Activated B cell treated with CpG ODN at 0.5 μM for 24 hours (primary cell): ENCODE measurements at regions not wholly inside any gene's neighbourhood (a gene's known extent, or its start where the extent isn't known, plus 50 kb on each side); places are given as distances from the start of the nearest gene placed in this dataset.

Source experiments
- ATAC-seq: fragments of 200-7000 bp; cut with Tn5 transposase; one replicate; pipeline ENCODE4 v1.10.0; 2021; ENCODE audit warnings: low read depth, mild to moderate bottlenecking, moderate library complexity
- CTCF ChIA-PET: fragments of 350-600 bp; sonication (Branson Sonifier 250); formaldehyde crosslinking; loops from one replicate; lab custom pipeline; 2021; ENCODE audit warnings: antibody characterized with exemption; lab: Charles Lee
- POLR2A ChIA-PET: fragments of 350-600 bp; sonication (Branson Sonifier 250); formaldehyde crosslinking; loops from one replicate; lab custom pipeline; 2021; ENCODE audit warnings: antibody characterized with exemption; lab: Charles Lee
- DNase-seq: peaks from one replicate; pipeline ENCODE4 v3.0.0; 2022
- H3K27ac Mint-ChIP-seq: one replicate; pipeline ENCODE4 v1.8.0; 2020; ENCODE audit warnings: mixed read lengths
- H3K27me3 Mint-ChIP-seq: one replicate; pipeline ENCODE4 v1.8.0; 2021; ENCODE audit warnings: mixed read lengths
- H3K36me3 Mint-ChIP-seq: one replicate; pipeline ENCODE4 v1.8.0; 2021; ENCODE audit warnings: low read depth, mixed read lengths
- H3K4me1 Mint-ChIP-seq: one replicate; pipeline ENCODE4 v1.8.0; 2021; ENCODE audit warnings: mixed read lengths
- H3K4me3 Mint-ChIP-seq: one replicate; pipeline ENCODE4 v1.8.0; 2020; ENCODE audit warnings: mild to moderate bottlenecking, mixed read lengths
- H3K9me3 Mint-ChIP-seq: one replicate; pipeline ENCODE4 v1.8.0; 2020; ENCODE audit warnings: mixed read lengths
- intact Hi-C: fragments of 100-400 bp; cut with micrococcal nuclease; formaldehyde crosslinking; loops from one replicate; pipeline ENCODE4 v1.15.1; 2024
- TF ChIP-seq, protein P1 (sequence below): fragments of 200-600 bp; IDR thresholded peaks from one replicate; pipeline ENCODE4 v1.8.0; 2022; ENCODE audit warnings: antibody characterized with exemption, mild to moderate bottlenecking

DNA sequence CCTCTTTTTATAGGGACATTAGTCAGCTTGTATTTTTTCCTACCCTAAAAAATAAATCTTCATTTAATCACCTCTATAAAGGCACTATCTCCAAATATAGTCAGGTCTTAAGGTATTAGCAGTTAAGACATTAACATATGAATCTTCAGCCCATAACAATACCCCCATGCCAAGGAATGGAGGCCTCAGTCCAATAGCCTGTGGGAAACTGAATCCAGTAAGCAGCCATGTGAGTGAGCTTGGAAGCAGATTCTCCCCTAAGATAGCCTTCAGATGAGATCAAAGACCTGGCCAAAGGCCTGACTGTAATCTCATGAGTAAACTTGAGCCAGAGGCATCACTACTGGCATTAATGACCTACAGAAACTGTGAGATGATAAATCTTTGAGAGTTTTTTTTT, 232.1 kb upstream of the SYT10 start:
- Mint-ChIP-seq H3K27ac (no peak overlapping the region), H3K27me3 (no peaks in the 10 kb centered on the region), H3K4me1 (no peaks in the 10 kb centered on the region), H3K36me3 (no peaks in the 10 kb centered on the region), H3K4me3 (no peak overlapping the region), H3K9me3 (peaks cover 4% of the 10 kb centered on the region)
- TF ChIP-seq, protein P1, sequence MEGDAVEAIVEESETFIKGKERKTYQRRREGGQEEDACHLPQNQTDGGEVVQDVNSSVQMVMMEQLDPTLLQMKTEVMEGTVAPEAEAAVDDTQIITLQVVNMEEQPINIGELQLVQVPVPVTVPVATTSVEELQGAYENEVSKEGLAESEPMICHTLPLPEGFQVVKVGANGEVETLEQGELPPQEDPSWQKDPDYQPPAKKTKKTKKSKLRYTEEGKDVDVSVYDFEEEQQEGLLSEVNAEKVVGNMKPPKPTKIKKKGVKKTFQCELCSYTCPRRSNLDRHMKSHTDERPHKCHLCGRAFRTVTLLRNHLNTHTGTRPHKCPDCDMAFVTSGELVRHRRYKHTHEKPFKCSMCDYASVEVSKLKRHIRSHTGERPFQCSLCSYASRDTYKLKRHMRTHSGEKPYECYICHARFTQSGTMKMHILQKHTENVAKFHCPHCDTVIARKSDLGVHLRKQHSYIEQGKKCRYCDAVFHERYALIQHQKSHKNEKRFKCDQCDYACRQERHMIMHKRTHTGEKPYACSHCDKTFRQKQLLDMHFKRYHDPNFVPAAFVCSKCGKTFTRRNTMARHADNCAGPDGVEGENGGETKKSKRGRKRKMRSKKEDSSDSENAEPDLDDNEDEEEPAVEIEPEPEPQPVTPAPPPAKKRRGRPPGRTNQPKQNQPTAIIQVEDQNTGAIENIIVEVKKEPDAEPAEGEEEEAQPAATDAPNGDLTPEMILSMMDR = no peak
- ChIA-PET POLR2A (no interaction called here), CTCF (no interaction called here)
- ATAC-seq (no peak), DNase-seq (no peak)
- intact Hi-C loops = no loop called here

DNA sequence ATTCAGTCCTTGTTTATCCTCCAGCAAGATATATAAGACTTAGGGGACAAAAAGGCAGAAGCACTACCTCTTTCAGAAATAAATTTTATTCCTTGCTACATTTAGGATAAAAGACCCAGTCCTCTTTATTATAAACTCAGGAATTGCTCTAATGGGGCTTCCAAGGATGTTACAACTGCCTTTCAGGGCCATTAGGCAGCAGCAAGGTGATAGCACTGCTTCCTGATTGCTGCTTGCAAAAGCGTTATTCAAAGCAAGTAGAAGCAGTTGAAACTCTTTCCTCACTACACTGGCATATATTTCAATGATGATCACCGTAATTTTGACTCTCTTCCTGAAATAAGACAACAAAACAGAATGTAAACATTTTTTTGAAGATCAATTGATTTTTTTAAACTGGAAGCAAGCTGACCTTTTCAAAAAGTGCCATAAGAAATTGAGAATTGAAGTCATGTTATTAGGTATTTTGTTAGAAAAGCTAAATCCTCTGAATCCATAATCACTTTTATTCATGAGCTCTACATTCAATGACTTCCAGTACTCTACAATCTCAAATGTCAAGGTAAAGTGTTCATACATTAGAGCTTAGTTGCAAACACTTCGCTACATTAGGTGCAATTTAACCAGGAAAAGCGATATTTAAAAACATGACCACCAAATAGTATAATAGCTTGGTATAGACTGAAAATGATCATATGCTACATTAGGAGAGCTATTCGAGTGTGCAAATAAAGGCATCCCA, 233.4 kb upstream of the SYT10 start:
- no peak for DNase-seq
- peaks cover 4% of the 10 kb centered on the region for H3K9me3 Mint-ChIP-seq
- ChIA-PET POLR2A (no interaction called here), CTCF (no interaction called here)
- H3K27ac Mint-ChIP-seq = no peak overlapping the region
- no peaks in the 10 kb centered on the region for H3K36me3 Mint-ChIP-seq
- H3K4me1 Mint-ChIP-seq = no peaks in the 10 kb centered on the region
- intact Hi-C loops = no loop called here
- no peak for ATAC-seq
- no peaks in the 10 kb centered on the region for H3K27me3 Mint-ChIP-seq
- TF ChIP-seq, protein P1 = no peak
- H3K4me3 Mint-ChIP-seq = no peak overlapping the region

- Mint-ChIP-seq H3K27me3 (no peaks in the 10 kb centered on the region), H3K27ac (no peak overlapping the region)
These were observed 237.2 kb upstream of the SYT10 start for GRCh38 chr12:33676866-33677265.

GRCh38 chr12:33678221-33678964, 238.8 kb upstream of the SYT10 start:
- H3K27me3 Mint-ChIP-seq = no peaks in the 10 kb centered on the region
- TF ChIP-seq, protein P1 = no peak
- no peak overlapping the region for H3K27ac Mint-ChIP-seq
- H3K9me3 Mint-ChIP-seq = peaks cover 1% of the 10 kb centered on the region
- H3K36me3 Mint-ChIP-seq = no peaks in the 10 kb centered on the region
- no peaks in the 10 kb centered on the region for H3K4me1 Mint-ChIP-seq
- ChIA-PET POLR2A (no interaction called here), CTCF (no interaction called here)
- no peak overlapping the region for H3K4me3 Mint-ChIP-seq
- DNase-seq (no peak), ATAC-seq (no peak)
- intact Hi-C loops = no loop called here

More at GRCh38 chr12:33676866-33677265, 237.2 kb upstream of the SYT10 start:
- H3K36me3 Mint-ChIP-seq = no peaks in the 10 kb centered on the region
- POLR2A ChIA-PET = no interaction called here
- no peak overlapping the region for H3K4me3 Mint-ChIP-seq
- TF ChIP-seq, protein P1 = no peak
- H3K9me3 Mint-ChIP-seq = peaks cover 3% of the 10 kb centered on the region
- ATAC-seq = no peak
- intact Hi-C loops = no loop called here
- no peaks in the 10 kb centered on the region for H3K4me1 Mint-ChIP-seq
- DNase-seq = no peak
- CTCF ChIA-PET = no interaction called here

DNA sequence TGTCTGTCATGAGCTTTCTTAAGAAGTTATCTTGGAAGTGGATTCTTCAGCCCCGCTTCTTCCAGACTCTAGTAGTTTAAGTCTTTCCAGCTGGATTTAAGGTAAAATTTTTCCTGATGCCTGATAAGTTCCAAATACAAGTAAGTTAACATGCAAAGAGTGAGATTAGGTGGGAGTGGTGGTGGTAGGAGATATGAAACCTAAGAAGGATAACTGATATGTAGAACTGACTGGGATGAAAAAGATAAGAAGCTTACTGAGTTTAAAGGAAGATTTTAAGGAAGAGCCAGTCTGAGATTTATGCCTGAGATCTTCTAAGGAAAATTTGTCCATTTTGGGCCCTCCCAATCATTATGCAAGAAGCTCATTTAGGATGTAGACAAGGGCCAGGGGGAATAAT, 250.9 kb upstream of the SYT10 start:
- intact Hi-C loops = no loop called here
- no peak overlapping the region for H3K27ac Mint-ChIP-seq
- peaks cover 11% of the 10 kb centered on the region for H3K9me3 Mint-ChIP-seq
- H3K4me1 Mint-ChIP-seq = no peaks in the 10 kb centered on the region
- ATAC-seq (no peak), DNase-seq (no peak)
- CTCF ChIA-PET = no interaction called here
- TF ChIP-seq, protein P1 = no peak
- H3K4me3 Mint-ChIP-seq = no peak overlapping the region
- POLR2A ChIA-PET = no interaction called here
- no peaks in the 10 kb centered on the region for H3K36me3 Mint-ChIP-seq
- no peaks in the 10 kb centered on the region for H3K27me3 Mint-ChIP-seq
